ENCODE measurements at regions not wholly inside any gene's neighbourhood (a gene's known extent, or its start where the extent isn't known, plus 50 kb on each side); places are given as distances from the start of the nearest gene placed in this dataset.

- H4K91ac ChIP-seq (ENCODE audit: low read depth, low read length, poor library complexity), result no peak overlapping the region
- no peak overlapping the region for H3K23ac ChIP-seq (ENCODE audit: low read depth, low read length, poor library complexity)
- no peak overlapping the region for H3K9ac ChIP-seq (ENCODE audit: low read depth, low read length, poor library complexity)
- H3K9me3 ChIP-seq (replicated peaks in 1 of 2; ENCODE audit: control insufficient read depth in 2 of 2, insufficient read depth in 1 of 2, low read depth in 1 of 2, low read length in 2 of 2), result no peaks in the 10 kb centered on the region
- no peak overlapping the region for H4K8ac ChIP-seq (ENCODE audit: low read depth, low read length)
- no peak overlapping the region for H3K4me3 ChIP-seq (ENCODE audit: low read length in 2 of 2)
- H3K27ac ChIP-seq (replicated peaks; ENCODE audit: low read length), result no peak overlapping the region
- H3K36me3 ChIP-seq (replicated peaks in 1 of 2; ENCODE audit: control insufficient read depth in 2 of 2, insufficient read depth in 2 of 2, low read length in 2 of 2), result no peaks in the 10 kb centered on the region
- H3K4me2 ChIP-seq (ENCODE audit: insufficient read depth, low read length, poor library complexity, severe bottlenecking), result no peak overlapping the region
- no peak for DNase-seq (ENCODE audit: low spot score)
- H3K27me3 ChIP-seq (ENCODE audit: control insufficient read depth in 3 of 3, insufficient read depth in 3 of 3, low read depth in 1 of 3, low read length in 3 of 3), result no peaks in the 10 kb centered on the region
- no peaks in the 10 kb centered on the region for H3K79me1 ChIP-seq (ENCODE audit: low read depth, low read length)
- no peak overlapping the region for H3K4ac ChIP-seq (ENCODE audit: low read length)
- no CpG with 5 or more reads among the region's 4 CpGs for WGBS, 2 donors (ENCODE audit: extremely low coverage in 2 of 2, insufficient read length in 2 of 2, insufficient replicate concordance in 1 of 2)
- no peak overlapping the region for H2BK120ac ChIP-seq (ENCODE audit: low read depth, low read length)
- no peaks in the 10 kb centered on the region for H3K4me1 ChIP-seq (ENCODE audit: control insufficient read depth in 2 of 2, insufficient read depth in 1 of 2, low read depth in 1 of 2, low read length in 2 of 2)
- no peak overlapping the region for H2AK5ac ChIP-seq (ENCODE audit: low read depth, low read length)
- H2BK15ac ChIP-seq (ENCODE audit: low read length), result no peak overlapping the region
- no peak overlapping the region for H3K18ac ChIP-seq (ENCODE audit: low read length)
- H3K14ac ChIP-seq (ENCODE audit: low read length), result no peak overlapping the region
- H2BK12ac ChIP-seq (ENCODE audit: low read length), result no peak overlapping the region
- no peak overlapping the region for H2AFZ ChIP-seq (ENCODE audit: low read length)
- no peak overlapping the region for H2BK5ac ChIP-seq (ENCODE audit: low read length)
These were observed 1387.0 kb upstream of the ADGRB3 start for GRCh38 chr6:67248077-67248476.

DNA sequence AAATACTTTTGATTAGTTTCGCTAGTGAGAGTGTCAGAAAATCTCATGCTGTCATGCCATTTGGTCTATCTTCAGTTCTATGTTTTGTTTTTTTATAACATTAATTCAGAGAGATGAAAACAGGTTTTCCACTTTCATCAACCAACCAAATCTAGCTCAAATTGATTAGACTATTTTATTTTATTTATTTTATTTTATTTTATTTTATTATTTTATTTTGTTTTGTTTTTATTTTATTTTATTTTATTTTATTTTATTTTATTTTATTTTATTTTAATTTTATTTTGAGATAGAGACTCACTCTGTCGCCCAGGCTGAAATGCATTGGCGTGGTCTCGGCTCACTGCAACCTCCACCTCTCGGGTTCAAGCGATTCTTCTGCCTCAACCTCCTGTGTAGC, 1391.0 kb upstream of the ADGRB3 start:
- Histone ChIP-seq H2BK5ac (ENCODE audit: low read length) (no peak overlapping the region), H4K91ac (ENCODE audit: low read depth, low read length, poor library complexity) (no peak overlapping the region), H3K18ac (ENCODE audit: low read length) (no peak overlapping the region), H2AK5ac (ENCODE audit: low read depth, low read length) (no peak overlapping the region), H2BK120ac (ENCODE audit: low read depth, low read length) (no peak overlapping the region), H3K36me3 (replicated peaks in 1 of 2; ENCODE audit: control insufficient read depth in 2 of 2, insufficient read depth in 2 of 2, low read length in 2 of 2) (no peaks in the 10 kb centered on the region), H3K4me1 (ENCODE audit: control insufficient read depth in 2 of 2, insufficient read depth in 1 of 2, low read depth in 1 of 2, low read length in 2 of 2) (no peaks in the 10 kb centered on the region), H3K4ac (ENCODE audit: low read length) (no peak overlapping the region), H3K9ac (ENCODE audit: low read depth, low read length, poor library complexity) (no peak overlapping the region), H4K8ac (ENCODE audit: low read depth, low read length) (no peak overlapping the region), H2BK12ac (ENCODE audit: low read length) (no peak overlapping the region), H3K4me3 (ENCODE audit: low read length in 2 of 2) (no peak overlapping the region), H3K27ac (replicated peaks; ENCODE audit: low read length) (no peak overlapping the region), H3K79me1 (ENCODE audit: low read depth, low read length) (no peaks in the 10 kb centered on the region), H2BK15ac (ENCODE audit: low read length) (no peak overlapping the region), H3K23ac (ENCODE audit: low read depth, low read length, poor library complexity) (no peak overlapping the region), H2AFZ (ENCODE audit: low read length) (no peak overlapping the region), H3K14ac (ENCODE audit: low read length) (no peak overlapping the region), H3K4me2 (ENCODE audit: insufficient read depth, low read length, poor library complexity, severe bottlenecking) (no peak overlapping the region), H3K9me3 (replicated peaks in 1 of 2; ENCODE audit: control insufficient read depth in 2 of 2, insufficient read depth in 1 of 2, low read depth in 1 of 2, low read length in 2 of 2) (peaks cover 0 to 2% of the 10 kb centered on the region in 2 donors), H3K27me3 (ENCODE audit: control insufficient read depth in 3 of 3, insufficient read depth in 3 of 3, low read depth in 1 of 3, low read length in 3 of 3) (no peaks in the 10 kb centered on the region)
- no CpG with 5 or more reads among the region's 6 CpGs for WGBS, 2 donors (ENCODE audit: extremely low coverage in 2 of 2, insufficient read length in 2 of 2, insufficient replicate concordance in 1 of 2)
- DNase-seq (ENCODE audit: low spot score), result no peak

DNA sequence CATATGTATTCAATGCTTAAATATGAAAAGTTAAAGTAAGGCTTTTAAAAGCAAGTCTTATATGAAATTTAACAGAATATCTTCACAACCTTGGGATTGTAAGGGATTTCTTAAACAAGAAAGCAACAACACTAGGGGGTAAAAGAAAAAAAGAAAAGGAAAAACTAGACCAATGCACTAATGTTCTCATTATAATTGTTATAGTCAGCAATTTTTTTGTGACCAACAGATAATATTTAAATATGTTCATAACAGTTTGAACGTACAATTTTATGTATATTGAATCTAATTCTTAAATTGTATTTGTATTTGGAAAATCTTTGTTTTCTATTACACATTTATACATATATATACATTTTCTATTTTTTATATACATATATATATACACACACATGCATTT, 1397.8 kb upstream of the ADGRB3 start:
- Histone ChIP-seq H3K27ac (replicated peaks; ENCODE audit: low read length) (no peak overlapping the region), H3K36me3 (replicated peaks in 1 of 2; ENCODE audit: control insufficient read depth in 2 of 2, insufficient read depth in 2 of 2, low read length in 2 of 2) (no peaks in the 10 kb centered on the region), H2BK12ac (ENCODE audit: low read length) (no peak overlapping the region), H3K79me1 (ENCODE audit: low read depth, low read length) (no peaks in the 10 kb centered on the region), H3K18ac (ENCODE audit: low read length) (no peak overlapping the region), H2BK120ac (ENCODE audit: low read depth, low read length) (no peak overlapping the region), H3K9me3 (replicated peaks in 1 of 2; ENCODE audit: control insufficient read depth in 2 of 2, insufficient read depth in 1 of 2, low read depth in 1 of 2, low read length in 2 of 2) (peaks cover 0 to 2% of the 10 kb centered on the region in 2 donors), H3K4me3 (ENCODE audit: low read length in 2 of 2) (no peak overlapping the region), H4K91ac (ENCODE audit: low read depth, low read length, poor library complexity) (no peak overlapping the region), H3K9ac (ENCODE audit: low read depth, low read length, poor library complexity) (no peak overlapping the region), H2AFZ (ENCODE audit: low read length) (no peak overlapping the region), H4K8ac (ENCODE audit: low read depth, low read length) (no peak overlapping the region), H3K4me2 (ENCODE audit: insufficient read depth, low read length, poor library complexity, severe bottlenecking) (no peak overlapping the region), H3K4ac (ENCODE audit: low read length) (no peak overlapping the region), H2BK15ac (ENCODE audit: low read length) (no peak overlapping the region), H3K27me3 (ENCODE audit: control insufficient read depth in 3 of 3, insufficient read depth in 3 of 3, low read depth in 1 of 3, low read length in 3 of 3) (no peaks in the 10 kb centered on the region), H3K23ac (ENCODE audit: low read depth, low read length, poor library complexity) (no peak overlapping the region), H2BK5ac (ENCODE audit: low read length) (no peak overlapping the region), H2AK5ac (ENCODE audit: low read depth, low read length) (no peak overlapping the region), H3K4me1 (ENCODE audit: control insufficient read depth in 2 of 2, insufficient read depth in 1 of 2, low read depth in 1 of 2, low read length in 2 of 2) (no peaks in the 10 kb centered on the region), H3K14ac (ENCODE audit: low read length) (no peak overlapping the region)
- WGBS, 2 donors (ENCODE audit: extremely low coverage in 2 of 2, insufficient read length in 2 of 2, insufficient replicate concordance in 1 of 2), result no CpG with 5 or more reads among the region's 1 CpG
- DNase-seq (ENCODE audit: low spot score), result no peak

- no peak overlapping the region for H2AFZ ChIP-seq (ENCODE audit: low read length)
- H3K23ac ChIP-seq (ENCODE audit: low read depth, low read length, poor library complexity), result no peak overlapping the region
- H3K4me2 ChIP-seq (ENCODE audit: insufficient read depth, low read length, poor library complexity, severe bottlenecking), result no peak overlapping the region
- no peak overlapping the region for H4K8ac ChIP-seq (ENCODE audit: low read depth, low read length)
- H2BK120ac ChIP-seq (ENCODE audit: low read depth, low read length), result no peak overlapping the region
- no peaks in the 10 kb centered on the region for H3K27me3 ChIP-seq (ENCODE audit: control insufficient read depth in 3 of 3, insufficient read depth in 3 of 3, low read depth in 1 of 3, low read length in 3 of 3)
- H3K18ac ChIP-seq (ENCODE audit: low read length), result no peak overlapping the region
- H3K36me3 ChIP-seq (replicated peaks in 1 of 2; ENCODE audit: control insufficient read depth in 2 of 2, insufficient read depth in 2 of 2, low read length in 2 of 2), result no peaks in the 10 kb centered on the region
- no peak overlapping the region for H2BK15ac ChIP-seq (ENCODE audit: low read length)
- H3K4me1 ChIP-seq (ENCODE audit: control insufficient read depth in 2 of 2, insufficient read depth in 1 of 2, low read depth in 1 of 2, low read length in 2 of 2), result no peaks in the 10 kb centered on the region
- H2BK5ac ChIP-seq (ENCODE audit: low read length), result no peak overlapping the region
- no peaks in the 10 kb centered on the region for H3K9me3 ChIP-seq (replicated peaks in 1 of 2; ENCODE audit: control insufficient read depth in 2 of 2, insufficient read depth in 1 of 2, low read depth in 1 of 2, low read length in 2 of 2)
- no peak overlapping the region for H3K9ac ChIP-seq (ENCODE audit: low read depth, low read length, poor library complexity)
- H2AK5ac ChIP-seq (ENCODE audit: low read depth, low read length), result no peak overlapping the region
- H3K4ac ChIP-seq (ENCODE audit: low read length), result no peak overlapping the region
- no peak overlapping the region for H3K27ac ChIP-seq (replicated peaks; ENCODE audit: low read length)
- H3K4me3 ChIP-seq (ENCODE audit: low read length in 2 of 2), result no peak overlapping the region
- H2BK12ac ChIP-seq (ENCODE audit: low read length), result no peak overlapping the region
- DNase-seq (ENCODE audit: low spot score), result no peak
- no peaks in the 10 kb centered on the region for H3K79me1 ChIP-seq (ENCODE audit: low read depth, low read length)
- no peak overlapping the region for H4K91ac ChIP-seq (ENCODE audit: low read depth, low read length, poor library complexity)
- no peak overlapping the region for H3K14ac ChIP-seq (ENCODE audit: low read length)
- WGBS, 2 donors (ENCODE audit: extremely low coverage in 2 of 2, insufficient read length in 2 of 2, insufficient replicate concordance in 1 of 2), result no CpG with 5 or more reads among the region's 1 CpG
These were observed 1404.0 kb upstream of the ADGRB3 start for GRCh38 chr6:67231092-67231491.

Measured in neuronal stem cell (in vitro differentiated cells).